Renal cortex interstitium (tissue), 11 donors: ENCODE measurements at regions not wholly inside any gene's neighbourhood (a gene's known extent, or its start where the extent isn't known, plus 50 kb on each side); places are given as distances from the start of the nearest gene placed in this dataset.
"Not testable (repeated sequence)": the region's sequence is repeated elsewhere in the genome, so short reads cannot be mapped to it uniquely, and the experiment has no call there.

Experiments
- DNase-seq, 11 donors: peaks; one replicate each; pipeline ENCODE4 v3.0.0-alpha.2; 2013; ENCODE audit warnings: low read depth in 9 of 11, low spot score in 4 of 11; ENCODE audit errors: extremely low read depth in 1 of 11

- DNase-seq: no peak
Measured at GRCh38 chr4:141845901-141846300, 209.5 kb downstream of the IL15 start.

GRCh38 chr4:141849367-141849766 is 213.0 kb downstream of the IL15 start:
- no peak for DNase-seq

GRCh38 chr4:141849778-141850177 is 213.4 kb downstream of the IL15 start:
- DNase-seq: no peak

GRCh38 chr4:141851246-141851891 is 215.0 kb downstream of the IL15 start:
- DNase-seq: no peak

- DNase-seq: peak; percentile 17 to 57 (median 27)
Measured at GRCh38 chr4:141853091-141853764, 216.8 kb downstream of the IL15 start.

GRCh38 chr4:141858437-141858836 is 222.1 kb downstream of the IL15 start:
- no peak for DNase-seq

- no peak for DNase-seq
Measured at GRCh38 chr4:141860974-141861373, 224.6 kb downstream of the IL15 start.

GRCh38 chr4:141870152-141870551 is 233.8 kb downstream of the IL15 start:
- no peak for DNase-seq

- no peak for DNase-seq
Measured at GRCh38 chr4:141871086-141871770, 234.8 kb downstream of the IL15 start.

GRCh38 chr4:141882650-141883049 is 246.3 kb downstream of the IL15 start:
- DNase-seq: not testable (repeated sequence)

- no peak for DNase-seq
Measured at GRCh38 chr4:141884070-141884469, 247.7 kb downstream of the IL15 start.

GRCh38 chr4:141885112-141885511 is 248.7 kb downstream of the IL15 start:
- DNase-seq: no peak

- no peak for DNase-seq
Measured at GRCh38 chr4:141890279-141890678, 253.9 kb downstream of the IL15 start.

- DNase-seq: no peak
Measured at GRCh38 chr4:141891260-141892120, 255.1 kb downstream of the IL15 start.

- DNase-seq: no peak
Measured at GRCh38 chr4:141896687-141897086, 260.3 kb downstream of the IL15 start.

GRCh38 chr4:141898346-141898745 is 262.0 kb downstream of the IL15 start:
- no peak for DNase-seq

- no peak for DNase-seq
Measured at GRCh38 chr4:141899103-141899502, 262.7 kb downstream of the IL15 start.

GRCh38 chr4:141899541-141899940 is 263.2 kb downstream of the IL15 start:
- DNase-seq: no peak

- no peak for DNase-seq
Measured at GRCh38 chr4:141900856-141901255, 264.5 kb downstream of the IL15 start.
